A673 (cell line): ENCODE measurements at regions not wholly inside any gene's neighbourhood (a gene's known extent, or its start where the extent isn't known, plus 50 kb on each side); places are given as distances from the start of the nearest gene placed in this dataset.

Experiments used
- BruUV-seq: library from RNA; stranded (reverse); fragments of 400-500 nt; replicated peaks from 2 replicates; lab custom pipeline; 2021; lab: Mats Ljungman, UMichigan
- CTCF ChIA-PET: fragments of 300-600 bp; sonication (Branson Sonifier 250); formaldehyde crosslinking; loops from one replicate; lab custom pipeline; 2022; ENCODE audit warnings: antibody characterized with exemption; lab: Charles Lee
- POLR2A ChIA-PET: fragments of 300-600 bp; sonication (Branson Sonifier 250); formaldehyde crosslinking; loops from one replicate; lab custom pipeline; 2022; ENCODE audit warnings: antibody characterized with exemption; ENCODE audit not compliant: low non-redundant PET; lab: Charles Lee
- DNase-seq: peaks from one replicate; pipeline ENCODE4 v3.0.0-alpha.2; 2015; ENCODE audit warnings: low spot score
- H3K27ac ChIP-seq: fragments of 200-600 bp; sonication (generic); 2 replicates; pipeline ENCODE4 v1.5.1; 2016; ENCODE audit warnings: mixed run types, low read depth, mild to moderate bottlenecking, mixed read lengths, antibody characterized with exemption, low read length; ENCODE audit not compliant: poor library complexity, severe bottlenecking
- H3K27me3 ChIP-seq: fragments of 200-600 bp; sonication (generic); replicated peaks from 2 replicates; pipeline ENCODE4 v1.6.1; 2017; ENCODE audit warnings: mixed run types, low read depth, mild to moderate bottlenecking, mixed read lengths, antibody characterized with exemption, low read length; ENCODE audit not compliant: insufficient read depth, poor library complexity
- H3K36me3 ChIP-seq: fragments of 200-600 bp; sonication (generic); 2 replicates; pipeline ENCODE4 v1.6.1; 2016; ENCODE audit warnings: mixed run types, mild to moderate bottlenecking, mixed read lengths, antibody characterized with exemption, low read length; ENCODE audit not compliant: insufficient read depth, poor library complexity, severe bottlenecking
- H3K4me1 ChIP-seq: fragments of 200-600 bp; sonication (generic); 2 replicates; pipeline ENCODE4 v1.6.1; 2017; ENCODE audit warnings: mixed run types, mild to moderate bottlenecking, mixed read lengths, antibody characterized with exemption, low read length; ENCODE audit not compliant: insufficient read depth, poor library complexity, severe bottlenecking
- H3K4me3 ChIP-seq: fragments of 200-600 bp; sonication (generic); 2 replicates; pipeline ENCODE4 v1.5.1; 2016; ENCODE audit warnings: low read depth, mixed run types, mild to moderate bottlenecking, mixed read lengths, low read length; ENCODE audit not compliant: poor library complexity, severe bottlenecking
- H3K9me3 ChIP-seq: fragments of 200-600 bp; sonication (generic); 2 replicates; pipeline ENCODE4 v1.6.1; 2016; ENCODE audit warnings: mixed run types, low read depth, mild to moderate bottlenecking, mixed read lengths, antibody characterized with exemption, low read length; ENCODE audit not compliant: poor library complexity, severe bottlenecking
- CTCF ChIP-seq: fragments of 300-800, 200-600 bp; sonication (generic); conservative IDR thresholded peaks from 2 replicates; pipeline ENCODE4 v1.5.1; 2017; ENCODE audit warnings: low read depth, mild to moderate bottlenecking, antibody characterized with exemption, low read length, moderate library complexity, mixed read lengths
- EZH2 ChIP-seq: fragments of 200-600 bp; sonication (generic); IDR thresholded peaks from 2 replicates; pipeline ENCODE4 v1.6.1; 2017; ENCODE audit warnings: borderline replicate concordance, low read depth, mild to moderate bottlenecking, mixed read lengths, antibody characterized with exemption, low read length; ENCODE audit not compliant: poor library complexity, severe bottlenecking
- intact Hi-C: fragments of 100-400 bp; cut with micrococcal nuclease; formaldehyde crosslinking; loops from one replicate; pipeline ENCODE4 v1.10.0; 2022; ENCODE audit not compliant: unreplicated experiment

- no peak for DNase-seq
- BruUV-seq = no TSS peak
- H3K4me1 ChIP-seq = no peaks in the 10 kb centered on the region
- POLR2A ChIA-PET = no interaction called here
- H3K9me3 ChIP-seq = no peaks in the 10 kb centered on the region
- no peak for TF ChIP-seq EZH2
- no peak for TF ChIP-seq CTCF
- CTCF ChIA-PET = no interaction called here
- H3K27me3 ChIP-seq = no peaks in the 10 kb centered on the region
- intact Hi-C loops = no loop called here
- H3K36me3 ChIP-seq = no peaks in the 10 kb centered on the region
- no peak overlapping the region for H3K27ac ChIP-seq
- H3K4me3 ChIP-seq = no peak overlapping the region
Observed at GRCh38 chr13:23488442-23488841, 54.9 kb upstream of the SACS start.

GRCh38 chr13:23496255-23496654 lies 62.8 kb upstream of the SACS start:
- H3K27me3 ChIP-seq = peaks cover 9% of the 10 kb centered on the region
- BruUV-seq = no TSS peak
- intact Hi-C loops = no loop called here
- no peak overlapping the region for H3K4me3 ChIP-seq
- POLR2A ChIA-PET = no interaction called here
- no peak overlapping the region for H3K27ac ChIP-seq
- H3K9me3 ChIP-seq = no peaks in the 10 kb centered on the region
- no peaks in the 10 kb centered on the region for H3K36me3 ChIP-seq
- no peaks in the 10 kb centered on the region for H3K4me1 ChIP-seq
- DNase-seq = no peak
- CTCF ChIA-PET = no interaction called here
- TF ChIP-seq EZH2 = no peak
- TF ChIP-seq CTCF = no peak

- Histone ChIP-seq H3K4me3 (no peak overlapping the region), H3K4me1 (no peaks in the 10 kb centered on the region), H3K27ac (no peak overlapping the region), H3K36me3 (no peaks in the 10 kb centered on the region), H3K27me3 (peaks cover 9% of the 10 kb centered on the region), H3K9me3 (no peaks in the 10 kb centered on the region)
- ChIA-PET POLR2A (no interaction called here), CTCF (no interaction called here)
- TF ChIP-seq EZH2 (no peak), CTCF (no peak)
- BruUV-seq = no TSS peak
- intact Hi-C loops = no loop called here
- DNase-seq = no peak
Observed at GRCh38 chr13:23497191-23497590, 63.7 kb upstream of the SACS start.
